IPS-11a (cell line): ENCODE measurements at regions not wholly inside any gene's neighbourhood (a gene's known extent, or its start where the extent isn't known, plus 50 kb on each side); places are given as distances from the start of the nearest gene placed in this dataset.
"Not testable (repeated sequence)": the region's sequence is repeated elsewhere in the genome, so short reads cannot be mapped to it uniquely, and the experiment has no call there.

ENCODE experiments used
- H3K4me3 ChIP-seq: one replicate; pipeline ENCODE4 v1.5.1; 2013; ENCODE audit warnings: low read depth, low read length, control low read depth

GRCh38 chr12:24679126-24679525 lies 269.8 kb downstream of the BCAT1 start:
- no peak overlapping the region for H3K4me3 ChIP-seq

- H3K4me3 ChIP-seq = no peak overlapping the region
Observed at GRCh38 chr12:24678436-24678835, 270.5 kb downstream of the BCAT1 start.

GRCh38 chr12:24668563-24668962 lies 280.3 kb downstream of the BCAT1 start:
- no peak overlapping the region for H3K4me3 ChIP-seq

GRCh38 chr12:24664161-24664880 lies 284.6 kb downstream of the BCAT1 start:
- no peak overlapping the region for H3K4me3 ChIP-seq

- H3K4me3 ChIP-seq = no peak overlapping the region
Observed at GRCh38 chr12:24661657-24662096, 287.2 kb downstream of the BCAT1 start.

GRCh38 chr12:24659016-24659415 lies 289.9 kb downstream of the BCAT1 start:
- H3K4me3 ChIP-seq = no peak overlapping the region

- H3K4me3 ChIP-seq = not testable (repeated sequence)
Observed at GRCh38 chr12:24654344-24654743, 294.6 kb downstream of the BCAT1 start.

- H3K4me3 ChIP-seq = no peak overlapping the region
Observed at GRCh38 chr12:24649634-24650033, 299.3 kb downstream of the BCAT1 start.

- H3K4me3 ChIP-seq = no peak overlapping the region
Observed at GRCh38 chr12:24649209-24649608, 299.7 kb downstream of the BCAT1 start.

GRCh38 chr12:24645254-24645653 lies 303.6 kb downstream of the BCAT1 start:
- H3K4me3 ChIP-seq = no peak overlapping the region

GRCh38 chr12:24643120-24644119 lies 305.5 kb downstream of the BCAT1 start:
- H3K4me3 ChIP-seq = no peak overlapping the region

- H3K4me3 ChIP-seq = no peak overlapping the region
Observed at GRCh38 chr12:24639641-24640040, 309.3 kb downstream of the BCAT1 start.

GRCh38 chr12:24632466-24632865 lies 316.4 kb downstream of the BCAT1 start:
- H3K4me3 ChIP-seq = no peak overlapping the region

- no peak overlapping the region for H3K4me3 ChIP-seq
Observed at GRCh38 chr12:24631676-24632426, 317.1 kb downstream of the BCAT1 start.

GRCh38 chr12:24630856-24631255 lies 318.0 kb downstream of the BCAT1 start:
- no peak overlapping the region for H3K4me3 ChIP-seq

- no peak overlapping the region for H3K4me3 ChIP-seq
Observed at GRCh38 chr12:24630446-24630845, 318.5 kb downstream of the BCAT1 start.

GRCh38 chr12:24625103-24625502 lies 323.8 kb downstream of the BCAT1 start:
- no peak overlapping the region for H3K4me3 ChIP-seq

GRCh38 chr12:24619954-24620353 lies 328.9 kb downstream of the BCAT1 start:
- not testable (repeated sequence) for H3K4me3 ChIP-seq

GRCh38 chr12:24617471-24617870 lies 331.4 kb downstream of the BCAT1 start:
- H3K4me3 ChIP-seq = no peak overlapping the region

GRCh38 chr12:24615967-24616411 lies 332.9 kb downstream of the BCAT1 start:
- no peak overlapping the region for H3K4me3 ChIP-seq
